ENCODE measurements at regions not wholly inside any gene's neighbourhood (a gene's known extent, or its start where the extent isn't known, plus 50 kb on each side); places are given as distances from the start of the nearest gene placed in this dataset.

GRCh38 chr4:18559492-18559891 is 537.9 kb upstream of the LCORL start:
- no peak for TF ChIP-seq CSRNP3 (CRISPR knock-in tag; IDR thresholded peaks at IDR 0.05)
- TF ChIP-seq ZC3H10 (CRISPR knock-in tag; IDR thresholded peaks at IDR 0.05) = no peak
- TF ChIP-seq POU6F1 (CRISPR knock-in tag; IDR thresholded peaks at IDR 0.05; ENCODE audit: borderline replicate concordance, low read depth) = no peak
- no peak for TF ChIP-seq ZFP3 (CRISPR knock-in tag; IDR thresholded peaks at IDR 0.05)
- TF ChIP-seq PPARA (CRISPR knock-in tag; IDR thresholded peaks at IDR 0.05; ENCODE audit: borderline replicate concordance) = no peak
- TF ChIP-seq CSDC2 (CRISPR knock-in tag; IDR thresholded peaks at IDR 0.05) = no peak
- no peak for TF ChIP-seq ZFP30 (CRISPR knock-in tag; IDR thresholded peaks at IDR 0.05)
- no peak for TF ChIP-seq CREB5 (CRISPR knock-in tag; IDR thresholded peaks at IDR 0.05; ENCODE audit: low read depth)
- no peak for TF ChIP-seq ZNF70 (CRISPR knock-in tag; IDR thresholded peaks at IDR 0.05)

Measured in SK-N-SH treated with all-trans-retinoic acid at 6 μM for 48 hours (cell line).